ENCODE measurements at regions not wholly inside any gene's neighbourhood (a gene's known extent, or its start where the extent isn't known, plus 50 kb on each side); places are given as distances from the start of the nearest gene placed in this dataset.
"Not testable (repeated sequence)": the region's sequence is repeated elsewhere in the genome, so short reads cannot be mapped to it uniquely, and the experiment has no call there.

- no peak for DNase-seq (ENCODE audit: low read depth)
Measured at GRCh38 chr14:55767286-55767685, 187.3 kb downstream of the KTN1 start.

- DNase-seq (ENCODE audit: low read depth): no peak
Measured at GRCh38 chr14:55769877-55770276, 189.9 kb downstream of the KTN1 start.

- DNase-seq (ENCODE audit: low read depth): no peak
Measured at GRCh38 chr14:55771242-55771981, 191.4 kb downstream of the KTN1 start.

- no peak for DNase-seq (ENCODE audit: low read depth)
Measured at GRCh38 chr14:55772486-55772885, 192.5 kb downstream of the KTN1 start.

GRCh38 chr14:55773312-55773711 lies 193.3 kb downstream of the KTN1 start:
- no peak for DNase-seq (ENCODE audit: low read depth)

- DNase-seq (ENCODE audit: low read depth): no peak
Measured at GRCh38 chr14:55773984-55774545, 194.1 kb downstream of the KTN1 start.

GRCh38 chr14:55777877-55778276 lies 197.9 kb downstream of the KTN1 start:
- DNase-seq (ENCODE audit: low read depth): no peak

GRCh38 chr14:55780156-55780946 lies 200.3 kb downstream of the KTN1 start:
- DNase-seq (ENCODE audit: low read depth): no peak

GRCh38 chr14:55781046-55781445 lies 201.0 kb downstream of the KTN1 start:
- DNase-seq (ENCODE audit: low read depth): no peak

- DNase-seq (ENCODE audit: low read depth): no peak
Measured at GRCh38 chr14:55782166-55782565, 202.2 kb downstream of the KTN1 start.

- DNase-seq (ENCODE audit: low read depth): no peak
Measured at GRCh38 chr14:55789406-55789805, 209.4 kb downstream of the KTN1 start.

GRCh38 chr14:55794655-55795595 lies 214.9 kb downstream of the KTN1 start:
- no peak for DNase-seq (ENCODE audit: low read depth)

GRCh38 chr14:55796513-55796912 lies 216.5 kb downstream of the KTN1 start:
- DNase-seq (ENCODE audit: low read depth): not testable (repeated sequence)

- no peak for DNase-seq (ENCODE audit: low read depth)
Measured at GRCh38 chr14:55798406-55798805, 218.4 kb downstream of the KTN1 start.

GRCh38 chr14:55799508-55800095 lies 219.6 kb downstream of the KTN1 start:
- no peak for DNase-seq (ENCODE audit: low read depth)

GRCh38 chr14:55800156-55800785 lies 220.3 kb downstream of the KTN1 start:
- DNase-seq (ENCODE audit: low read depth): no peak

- no peak for DNase-seq (ENCODE audit: low read depth)
Measured at GRCh38 chr14:55801121-55801520, 221.1 kb downstream of the KTN1 start.

GRCh38 chr14:55802986-55803872 lies 223.2 kb downstream of the KTN1 start:
- no peak for DNase-seq (ENCODE audit: low read depth)

GRCh38 chr14:55803873-55804553 lies 224.0 kb downstream of the KTN1 start:
- no peak for DNase-seq (ENCODE audit: low read depth)

Data from activated T-cell treated with anti-CD3 and anti-CD28 coated beads for 24 hours (primary cell).